Fibroblast of skin of scalp (primary cell): ENCODE measurements at regions not wholly inside any gene's neighbourhood (a gene's known extent, or its start where the extent isn't known, plus 50 kb on each side); places are given as distances from the start of the nearest gene placed in this dataset.
"Not testable (repeated sequence)": the region's sequence is repeated elsewhere in the genome, so short reads cannot be mapped to it uniquely, and the experiment has no call there.

Experiments used
- DNase-seq: peaks from one replicate; pipeline ENCODE4 v3.0.0-alpha.2; 2013

DNA sequence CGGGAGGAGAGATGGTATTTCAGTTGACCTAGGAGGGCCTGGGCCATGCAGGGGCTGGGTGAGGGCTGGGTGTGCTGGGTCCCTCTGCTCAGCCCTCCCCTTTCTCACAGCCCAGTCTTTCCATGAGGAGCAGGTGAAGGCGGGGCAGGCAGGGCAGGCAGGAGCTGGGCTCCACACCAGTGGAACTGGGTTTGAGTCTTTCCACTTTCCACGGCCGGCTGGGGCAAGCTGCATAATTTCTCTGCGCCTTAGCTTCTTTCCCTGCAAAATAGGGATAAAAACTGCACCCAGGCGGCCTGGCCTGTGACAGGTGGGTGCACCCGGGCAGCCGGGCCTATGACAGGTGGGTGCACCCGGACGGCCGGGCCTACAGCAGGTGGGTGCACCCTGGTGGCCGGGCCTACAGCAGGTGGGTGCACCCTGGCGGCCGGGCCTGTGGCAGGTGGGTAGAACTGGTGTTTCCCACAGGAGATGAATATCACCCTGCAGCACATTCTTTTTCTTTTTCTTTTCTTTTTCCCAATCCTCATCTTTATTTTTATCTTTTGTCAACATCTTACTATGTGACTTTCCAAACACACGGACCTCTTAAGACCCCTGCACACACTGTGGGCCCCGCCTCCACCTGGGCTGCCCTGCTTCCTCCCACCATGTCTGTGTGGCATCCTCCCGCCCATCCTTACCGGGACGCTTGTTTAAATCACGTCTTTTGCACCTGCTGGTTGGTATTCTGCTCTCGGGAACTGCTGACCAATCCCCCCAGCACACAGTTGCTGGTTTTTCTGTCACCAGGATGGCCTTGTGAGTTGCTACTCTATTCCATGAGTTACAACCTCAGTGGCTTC, 111.3 kb downstream of the NPIPB11 start:
- not testable (repeated sequence) for DNase-seq

DNA sequence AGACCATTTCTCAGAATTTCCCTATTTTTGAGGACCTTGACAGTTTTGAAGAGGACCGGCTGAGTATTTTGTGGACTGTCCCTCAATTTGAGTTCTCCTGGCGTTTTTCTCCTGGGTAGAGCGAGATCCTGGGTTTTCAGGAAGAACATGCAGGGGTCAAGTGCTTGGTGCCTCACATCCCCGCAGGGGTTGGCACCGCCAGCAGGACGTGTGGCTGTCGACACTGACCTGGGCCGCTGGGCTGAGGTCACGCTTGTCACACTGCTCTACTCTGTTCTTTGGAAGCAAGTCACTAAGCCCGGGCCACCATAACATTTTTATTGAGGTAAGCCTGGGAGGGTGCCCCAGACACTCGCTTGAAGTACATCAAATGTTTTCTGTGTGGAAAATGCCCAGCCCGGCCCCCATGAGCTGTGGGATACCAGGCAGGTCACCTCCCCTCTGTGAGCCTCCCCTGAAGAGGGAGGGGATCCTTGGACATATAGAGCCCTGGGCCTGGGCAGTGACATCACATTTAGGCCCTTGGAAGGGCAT, 112.0 kb downstream of the NPIPB11 start:
- DNase-seq, result not testable (repeated sequence)

DNA sequence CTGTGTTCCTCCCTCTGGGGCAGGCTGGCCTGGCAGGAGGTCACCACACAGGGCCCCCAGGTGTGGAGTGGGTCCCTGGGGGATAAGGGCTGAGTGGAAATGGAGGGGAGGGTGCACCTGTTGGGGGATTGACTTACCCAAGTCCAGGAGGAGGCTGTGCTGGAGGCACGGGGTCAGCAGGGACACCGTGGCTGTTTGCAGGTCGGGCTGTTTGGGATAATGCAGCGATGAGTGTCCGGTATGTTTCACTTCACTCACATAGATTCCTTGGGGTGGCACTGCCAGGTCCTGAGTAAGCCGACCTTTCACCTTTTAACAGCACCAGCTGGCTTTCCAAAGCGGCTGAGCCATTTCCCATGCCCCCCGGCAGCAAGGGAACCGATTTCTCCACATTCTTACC, 113.0 kb downstream of the NPIPB11 start:
- DNase-seq, result not testable (repeated sequence)

DNA sequence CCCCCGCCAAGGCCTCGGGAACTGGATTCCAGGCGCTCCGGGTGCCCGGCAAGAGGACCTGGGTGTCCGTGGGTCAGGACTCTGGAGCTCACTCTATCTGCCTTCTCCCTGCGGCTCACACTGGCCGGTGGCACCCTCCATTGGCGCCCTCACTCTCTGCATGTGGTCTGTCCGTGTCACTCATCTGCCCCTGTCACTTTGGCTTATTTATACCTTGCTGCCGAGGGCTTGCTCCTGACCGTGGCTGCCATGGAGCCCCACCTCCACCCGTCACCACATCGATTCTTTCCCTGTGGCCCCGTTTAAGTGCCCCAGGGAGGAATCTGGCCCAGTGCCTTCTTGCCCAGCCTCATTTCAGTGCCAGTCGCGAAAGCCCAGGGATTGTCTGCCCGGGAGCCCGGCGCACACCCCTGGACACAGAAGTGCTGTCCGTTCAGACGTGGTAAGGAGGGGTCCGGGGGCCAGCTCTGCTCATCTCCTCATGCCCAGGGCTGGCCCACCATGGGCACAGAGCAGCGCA, 113.5 kb downstream of the NPIPB11 start:
- not testable (repeated sequence) for DNase-seq

DNA sequence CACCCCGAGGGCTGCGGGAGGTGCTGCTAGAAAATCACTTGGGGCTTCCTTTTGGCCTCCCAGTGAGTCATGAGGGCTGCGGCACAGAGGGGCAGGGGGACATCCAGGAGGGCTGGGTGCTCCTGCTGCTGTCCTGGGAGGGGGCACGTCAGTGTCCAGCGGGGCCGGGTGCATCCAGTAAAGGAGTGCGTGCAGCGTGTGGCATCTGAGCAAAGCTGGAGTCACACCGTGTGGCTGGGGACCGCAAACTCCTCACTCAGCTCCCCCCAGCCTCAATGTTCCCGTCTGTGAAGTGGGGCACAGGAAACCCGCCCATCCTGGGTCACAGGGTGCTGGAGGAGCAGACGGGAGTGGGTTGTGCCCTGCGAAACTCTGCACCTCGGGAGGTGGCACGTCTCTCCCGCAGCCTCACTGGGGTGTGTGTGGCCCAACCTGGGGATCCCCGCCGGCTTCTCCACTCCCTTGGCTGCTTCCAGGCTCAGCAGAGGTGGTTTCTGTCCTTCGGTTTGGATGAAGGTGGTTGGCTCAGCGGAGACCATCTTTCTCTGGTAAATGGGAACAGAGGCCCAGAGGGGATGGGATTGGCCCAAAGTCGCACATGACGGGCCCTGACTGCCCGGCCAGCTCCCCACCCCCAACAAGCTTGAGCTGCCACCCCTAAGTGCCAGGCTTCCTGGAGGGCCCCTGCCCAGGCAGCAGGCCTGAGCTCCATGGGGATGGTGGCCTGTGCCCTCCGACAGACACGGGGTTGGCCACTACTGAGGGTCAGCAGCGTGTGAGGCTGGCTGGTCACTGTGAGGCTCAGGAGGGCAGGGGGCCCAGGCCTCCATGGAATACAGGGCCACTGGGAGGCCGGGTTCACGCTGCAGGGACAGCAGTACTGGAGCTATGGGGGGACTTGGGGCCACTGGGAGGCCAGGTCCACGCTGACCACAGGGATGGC, 114.9 kb downstream of the NPIPB11 start:
- not testable (repeated sequence) for DNase-seq

DNA sequence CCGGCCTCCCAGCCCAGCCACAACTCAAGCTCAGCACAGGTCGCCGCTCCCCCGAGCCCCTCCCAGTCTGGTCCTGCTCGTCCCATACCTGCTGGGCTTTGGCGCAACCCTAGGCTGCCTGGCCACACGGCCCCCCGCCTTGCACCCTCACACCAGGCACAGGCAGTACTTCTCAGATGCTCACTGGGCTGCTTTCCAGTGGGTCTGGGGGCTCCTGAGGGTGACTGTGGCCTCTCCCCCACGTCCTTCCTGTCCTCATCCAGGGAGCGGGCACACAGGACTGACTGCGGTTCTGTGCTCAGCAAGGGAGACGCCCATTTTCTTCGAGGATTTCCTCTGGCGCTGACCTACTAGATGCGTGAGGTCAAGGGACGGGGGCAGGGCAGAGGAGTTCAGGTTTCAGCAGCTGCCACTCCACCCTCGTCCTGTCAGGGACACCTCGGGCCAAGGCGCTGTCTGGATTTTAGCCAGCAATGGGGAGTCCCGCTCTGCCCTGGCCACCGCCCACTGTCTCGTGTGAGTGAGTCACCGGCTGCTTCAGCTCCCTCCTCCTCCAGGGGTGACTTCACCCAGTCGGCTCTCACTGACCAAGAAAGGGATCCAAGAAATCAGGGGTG, 115.8 kb downstream of the NPIPB11 start:
- DNase-seq, result peak; percentile 93

DNA sequence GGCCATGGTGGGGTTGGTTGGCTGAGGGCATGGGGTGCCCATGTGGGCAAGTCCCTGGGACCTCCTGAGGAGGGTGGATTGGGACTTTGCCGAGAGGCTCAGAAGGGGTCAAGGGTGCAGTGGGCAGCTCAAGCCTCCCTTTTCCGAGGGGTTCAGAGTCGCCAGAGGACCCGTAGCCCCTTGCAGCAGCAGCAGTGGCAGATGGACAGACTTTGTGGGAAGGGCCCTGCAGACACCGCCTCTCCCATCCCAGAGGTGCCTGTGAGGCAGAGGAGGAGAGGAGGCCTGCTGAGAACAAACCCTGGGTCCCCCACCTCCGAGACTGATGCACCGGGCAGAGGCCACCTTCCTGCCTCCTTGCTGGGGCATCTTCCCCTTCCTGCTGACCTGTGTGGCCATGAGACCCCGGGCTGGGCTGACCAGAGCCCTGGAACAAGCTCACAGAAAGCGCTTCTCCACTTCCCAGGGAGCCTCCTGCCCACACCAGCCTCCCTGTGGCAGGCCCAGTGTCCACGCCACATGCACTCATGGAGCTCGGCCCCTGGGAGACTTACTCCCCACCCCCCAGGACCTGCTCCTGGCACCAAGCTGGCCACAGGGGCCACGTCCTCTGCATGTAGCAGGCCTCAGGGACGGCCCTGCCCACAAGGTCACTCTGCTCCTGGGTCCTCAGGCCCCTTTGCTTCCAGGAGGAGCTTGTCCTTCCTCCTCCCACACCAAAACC, 116.8 kb downstream of the NPIPB11 start:
- not testable (repeated sequence) for DNase-seq

DNA sequence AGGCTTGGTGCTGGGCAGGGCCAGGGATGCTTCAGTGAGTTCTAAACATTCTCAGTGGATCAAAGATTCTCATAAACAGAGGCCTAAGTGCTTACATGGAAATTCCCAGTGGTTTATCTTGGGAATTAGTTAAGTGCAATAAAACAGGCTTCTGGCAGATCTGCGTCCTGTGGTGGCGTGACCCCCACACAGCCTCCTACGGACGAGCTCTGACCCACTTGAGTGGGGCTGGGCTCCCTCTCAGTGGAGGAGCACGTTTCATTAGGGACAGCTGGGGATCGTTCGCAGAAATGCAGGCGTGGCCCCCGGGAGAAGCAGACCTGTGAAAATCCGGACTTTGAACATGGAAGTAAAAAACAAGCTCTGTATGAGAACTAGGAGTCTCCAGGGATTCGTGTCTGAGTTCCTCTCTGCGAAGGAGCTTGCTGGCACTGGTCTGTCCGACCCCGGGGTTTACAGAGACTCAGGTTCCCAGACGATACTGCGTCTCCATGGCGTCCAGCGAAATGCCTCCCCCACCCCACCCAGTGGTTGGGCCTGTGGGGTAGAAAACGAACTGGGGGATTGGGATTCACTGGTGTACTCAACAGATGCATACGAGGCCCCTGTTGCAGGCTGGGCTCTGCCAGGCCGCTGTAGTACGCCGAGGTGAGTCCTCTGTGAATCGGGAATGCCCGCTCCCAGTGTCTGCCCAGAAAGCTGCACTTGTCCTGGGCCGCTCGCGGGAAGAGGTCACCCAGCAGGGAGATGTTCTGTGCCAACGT, 117.6 kb downstream of the NPIPB11 start:
- not testable (repeated sequence) for DNase-seq

DNA sequence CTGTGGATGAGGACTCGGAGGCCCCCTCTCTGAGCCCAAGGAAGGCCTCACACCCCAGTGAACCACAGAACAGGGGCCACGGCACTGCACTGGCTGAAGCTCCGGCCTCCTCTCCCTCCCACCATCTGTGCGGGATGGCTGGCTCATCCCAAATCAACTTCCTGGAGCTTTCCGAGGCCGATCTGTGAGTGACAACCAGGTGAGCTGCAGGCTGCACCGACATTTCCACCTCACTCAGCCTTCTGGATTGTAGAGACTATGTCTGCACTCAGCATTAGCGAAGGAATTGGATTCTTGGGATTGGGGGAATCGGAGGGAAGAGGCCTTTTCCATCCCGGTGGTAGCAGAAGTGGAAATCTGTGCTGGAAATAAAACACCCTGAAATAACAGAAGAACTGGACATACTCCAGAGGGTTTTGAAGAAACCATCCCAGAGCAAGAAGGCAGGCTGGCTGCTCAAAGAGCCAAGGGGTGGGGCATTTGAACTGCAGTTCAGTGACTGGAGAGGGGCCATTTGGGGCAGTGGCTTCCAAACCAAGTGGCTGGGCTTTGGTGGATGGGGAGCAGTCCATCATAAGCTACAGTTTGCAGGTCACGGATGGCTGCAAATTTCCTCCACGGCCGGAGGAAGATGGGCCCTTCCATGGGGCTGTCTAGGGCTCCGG, 118.5 kb downstream of the NPIPB11 start:
- not testable (repeated sequence) for DNase-seq

DNA sequence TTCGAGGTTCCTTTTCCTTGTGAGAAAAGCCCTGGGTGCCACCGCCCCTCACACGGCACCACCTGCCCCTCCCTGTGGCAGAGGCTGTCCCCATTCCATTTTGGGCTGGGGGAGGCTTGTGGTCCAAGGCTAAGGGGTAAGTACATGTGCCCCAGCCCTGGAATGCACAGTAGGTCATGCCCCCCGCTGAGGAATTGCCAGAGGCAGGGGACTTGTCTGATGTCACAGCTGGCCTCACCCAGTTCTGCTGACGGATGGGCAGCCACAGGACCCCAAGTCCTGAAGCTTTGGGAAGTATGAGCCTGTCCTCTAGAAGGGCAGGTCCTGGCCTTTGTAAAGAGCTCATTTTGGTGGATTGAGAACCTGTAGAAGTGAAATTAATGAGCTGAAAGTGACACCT, 119.3 kb downstream of the NPIPB11 start:
- not testable (repeated sequence) for DNase-seq

DNA sequence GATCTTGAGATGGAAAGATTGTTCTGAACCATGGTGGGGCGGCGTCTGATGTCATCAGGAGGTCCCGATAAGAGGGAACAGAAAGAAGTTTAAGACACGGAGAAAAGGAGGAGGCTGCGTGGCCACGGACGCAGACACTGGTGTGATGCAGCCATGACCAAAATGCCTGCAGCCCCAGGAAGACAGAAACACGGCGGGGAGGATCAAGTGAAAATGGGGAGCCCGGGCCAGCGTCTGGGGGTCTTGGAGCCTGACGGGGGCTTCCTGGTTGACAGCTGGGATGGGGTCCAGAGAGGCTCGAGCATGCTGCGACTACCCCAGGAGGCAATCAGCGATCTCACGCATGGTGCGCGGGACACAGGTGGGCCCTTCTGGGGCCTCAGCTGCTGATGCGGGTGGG, 119.7 kb downstream of the NPIPB11 start:
- not testable (repeated sequence) for DNase-seq

DNA sequence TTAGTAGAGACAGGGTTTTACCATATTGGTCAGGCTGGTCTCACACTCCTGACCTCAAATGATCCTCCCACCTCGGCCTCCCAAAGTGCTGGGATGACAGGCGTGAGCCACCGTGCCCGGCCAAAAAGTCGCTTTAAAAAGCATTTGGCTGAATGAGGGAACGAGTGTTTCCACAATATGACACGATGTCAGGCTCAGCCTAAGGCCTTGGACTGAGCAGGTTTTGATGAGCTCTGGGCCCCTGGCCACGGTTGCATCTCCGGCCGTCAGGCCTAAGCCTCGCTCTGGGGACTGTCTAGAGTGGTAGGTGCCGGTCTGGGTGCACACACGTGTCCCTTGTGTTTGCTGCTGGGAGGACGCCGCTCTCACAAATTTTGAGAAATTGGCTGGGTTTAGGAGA, 120.3 kb downstream of the NPIPB11 start:
- not testable (repeated sequence) for DNase-seq

DNA sequence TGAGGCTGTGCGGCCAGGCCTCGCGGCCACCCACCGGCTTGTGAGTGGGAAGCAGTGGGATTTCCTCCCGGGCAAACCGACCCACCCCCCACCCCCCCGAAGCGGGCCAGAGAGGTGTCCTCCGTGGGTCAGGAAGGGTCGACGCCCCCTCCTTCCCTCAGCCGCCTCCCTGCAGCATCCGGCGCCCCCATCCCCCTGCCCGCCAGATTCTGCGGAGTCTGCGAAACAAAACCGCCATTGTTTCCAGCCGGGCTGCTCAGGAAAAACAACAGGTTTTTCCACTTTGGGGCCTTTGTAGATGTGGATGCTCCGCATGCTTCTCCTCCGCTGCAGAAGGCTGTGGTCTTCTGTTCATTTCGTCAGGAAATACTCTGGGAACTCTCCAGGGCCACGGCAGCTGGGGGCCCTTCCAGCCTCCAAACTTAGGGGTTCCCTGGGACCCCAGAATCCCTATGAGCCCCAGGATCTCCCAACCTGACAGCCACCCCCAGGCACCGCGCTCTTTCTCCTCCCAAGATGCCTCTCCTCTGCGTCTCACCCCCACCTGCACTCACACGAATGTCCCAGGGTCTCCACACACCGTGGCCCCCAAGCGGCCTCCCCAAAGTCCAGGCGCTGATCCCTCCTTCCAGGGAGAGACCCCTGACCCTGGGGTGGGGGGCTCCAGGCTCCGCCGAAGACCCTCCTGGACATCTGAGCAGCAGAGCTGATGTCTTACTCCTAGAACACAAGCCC, 121.2 kb downstream of the NPIPB11 start:
- DNase-seq, result not testable (repeated sequence)

DNA sequence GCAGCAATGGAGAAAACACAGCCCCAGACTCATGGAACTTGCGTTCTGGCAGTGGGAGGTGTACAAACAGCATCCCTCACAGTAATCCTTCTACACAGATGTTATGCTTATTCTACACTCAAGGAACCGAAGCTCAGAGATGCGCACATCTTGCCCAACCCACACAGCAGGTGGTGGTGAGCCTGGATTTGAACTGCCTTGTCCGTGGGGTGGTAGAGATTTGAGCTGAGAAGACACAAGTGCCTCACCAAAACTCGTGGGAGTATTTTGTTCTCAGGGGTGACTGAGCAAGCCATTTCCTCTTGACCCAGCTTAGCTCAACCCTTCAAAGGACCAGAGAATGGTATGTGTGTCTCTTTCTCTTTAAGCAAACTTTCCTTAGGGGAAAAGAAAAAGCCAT, 121.8 kb downstream of the NPIPB11 start:
- DNase-seq, result not testable (repeated sequence)

DNA sequence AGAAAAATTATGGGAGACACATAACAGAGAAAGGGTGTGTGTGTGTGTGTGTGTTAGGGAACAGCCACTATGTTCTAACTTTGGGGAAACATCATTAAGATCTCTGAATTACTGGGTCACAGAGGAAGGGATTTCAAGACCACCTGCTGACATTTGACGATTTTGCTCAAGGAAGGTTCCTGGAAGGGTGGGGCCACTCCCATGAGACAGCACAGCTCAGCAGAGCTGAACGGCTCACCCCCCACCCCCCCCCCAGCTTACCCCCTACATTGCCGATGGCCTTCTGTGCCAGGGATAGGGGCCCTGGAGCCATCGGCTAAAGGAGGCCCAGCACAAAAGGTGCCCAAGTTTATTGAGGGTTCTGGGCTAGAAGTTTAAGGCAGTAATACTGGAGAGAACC, 122.4 kb downstream of the NPIPB11 start:
- DNase-seq, result not testable (repeated sequence)

DNA sequence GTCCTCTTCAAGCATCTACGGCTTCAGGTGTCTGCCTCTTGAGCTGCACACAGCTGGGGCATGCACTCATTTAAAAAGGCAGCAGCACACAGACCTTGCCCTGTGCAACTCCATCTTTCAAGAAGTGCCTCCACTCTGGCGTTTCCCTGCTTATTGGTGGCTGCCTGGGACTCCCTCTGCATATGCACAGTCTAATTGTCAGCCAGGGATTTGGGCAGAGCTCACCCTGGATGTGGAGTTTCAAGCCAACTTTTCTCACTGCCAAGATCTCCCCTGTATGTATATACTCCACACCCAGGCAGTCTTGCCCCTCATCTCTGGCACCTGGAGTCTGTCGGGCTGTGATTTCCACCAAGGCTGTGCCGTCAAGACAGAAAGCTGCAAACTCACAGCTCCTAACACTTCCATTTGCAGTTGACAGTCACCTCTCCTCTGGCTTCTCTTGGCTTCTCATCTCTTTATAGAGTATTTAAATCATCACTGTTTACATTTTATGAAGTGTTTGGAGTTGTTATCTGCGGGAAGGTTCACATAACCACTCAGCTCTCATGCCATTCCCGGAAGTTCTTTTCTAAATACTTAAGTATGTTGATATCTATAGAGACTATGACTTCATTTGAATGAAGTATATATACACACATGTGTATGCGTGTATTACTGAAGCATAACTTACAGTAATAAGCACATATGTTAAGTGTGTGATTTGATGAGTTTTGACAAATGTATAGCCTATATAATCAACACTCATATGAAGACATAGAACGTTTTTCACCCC, 128.2 kb downstream of the NPIPB11 start:
- DNase-seq, result not testable (repeated sequence)

DNA sequence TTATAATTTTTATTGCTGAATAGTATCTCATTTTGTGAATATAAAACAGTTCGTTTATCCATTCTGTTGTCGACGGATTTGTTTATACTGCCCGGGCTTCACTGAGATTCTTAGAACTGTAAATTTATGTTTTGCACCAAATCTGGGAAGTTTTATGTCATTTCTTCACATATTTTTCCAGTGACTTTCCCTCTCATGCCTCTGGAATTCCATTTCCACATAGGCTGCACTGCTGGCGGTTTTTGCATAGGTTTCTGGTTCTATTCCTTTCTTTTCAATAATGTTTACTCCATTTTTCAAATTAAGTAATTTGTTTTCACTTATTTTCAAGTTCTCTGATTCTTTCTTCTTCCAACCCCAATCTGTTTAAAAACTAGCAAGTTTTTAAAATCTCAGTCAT, 130.1 kb downstream of the NPIPB11 start:
- peak; percentile 62 for DNase-seq
